ENCODE measurements at regions not wholly inside any gene's neighbourhood (a gene's known extent, or its start where the extent isn't known, plus 50 kb on each side); places are given as distances from the start of the nearest gene placed in this dataset.

DNA sequence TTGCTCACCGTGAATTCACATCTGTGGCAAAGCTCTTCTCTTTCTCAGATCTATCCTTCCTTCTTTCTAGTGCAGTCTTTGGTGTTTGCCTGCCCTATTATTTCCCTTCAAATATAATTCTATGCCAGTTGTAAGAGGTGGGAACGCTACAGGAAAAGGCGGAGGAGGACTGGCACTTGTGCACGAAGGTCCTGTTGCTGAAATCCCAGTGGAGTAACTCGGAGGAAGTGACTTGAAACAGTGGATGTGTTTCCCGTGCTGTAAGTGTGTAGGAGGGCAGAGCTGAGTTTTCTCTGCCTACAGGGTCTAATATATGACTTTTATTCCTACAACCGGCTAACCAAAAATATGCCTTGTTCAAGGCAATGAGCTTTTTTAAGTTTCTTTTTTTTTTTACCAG lies 754.8 kb downstream of the QKI start:
- TF ChIP-seq, protein P1, sequence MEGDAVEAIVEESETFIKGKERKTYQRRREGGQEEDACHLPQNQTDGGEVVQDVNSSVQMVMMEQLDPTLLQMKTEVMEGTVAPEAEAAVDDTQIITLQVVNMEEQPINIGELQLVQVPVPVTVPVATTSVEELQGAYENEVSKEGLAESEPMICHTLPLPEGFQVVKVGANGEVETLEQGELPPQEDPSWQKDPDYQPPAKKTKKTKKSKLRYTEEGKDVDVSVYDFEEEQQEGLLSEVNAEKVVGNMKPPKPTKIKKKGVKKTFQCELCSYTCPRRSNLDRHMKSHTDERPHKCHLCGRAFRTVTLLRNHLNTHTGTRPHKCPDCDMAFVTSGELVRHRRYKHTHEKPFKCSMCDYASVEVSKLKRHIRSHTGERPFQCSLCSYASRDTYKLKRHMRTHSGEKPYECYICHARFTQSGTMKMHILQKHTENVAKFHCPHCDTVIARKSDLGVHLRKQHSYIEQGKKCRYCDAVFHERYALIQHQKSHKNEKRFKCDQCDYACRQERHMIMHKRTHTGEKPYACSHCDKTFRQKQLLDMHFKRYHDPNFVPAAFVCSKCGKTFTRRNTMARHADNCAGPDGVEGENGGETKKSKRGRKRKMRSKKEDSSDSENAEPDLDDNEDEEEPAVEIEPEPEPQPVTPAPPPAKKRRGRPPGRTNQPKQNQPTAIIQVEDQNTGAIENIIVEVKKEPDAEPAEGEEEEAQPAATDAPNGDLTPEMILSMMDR (IDR thresholded peaks at IDR 0.05; ENCODE audit: insufficient read depth, low read length, poor library complexity, severe bottlenecking), result no peak
- no peak for TF ChIP-seq EZH2phosphoT487 (conservative IDR thresholded peaks at IDR 0.05; ENCODE audit: low read length)
